GM12874 (cell line): ENCODE measurements at regions not wholly inside any gene's neighbourhood (a gene's known extent, or its start where the extent isn't known, plus 50 kb on each side); places are given as distances from the start of the nearest gene placed in this dataset.

Experiments
- CTCF ChIP-seq: IDR thresholded peaks from 2 replicates; pipeline ENCODE4 v1.5.1; 2011; ENCODE audit warnings: low read depth, mild to moderate bottlenecking, control low read depth, low read length, moderate library complexity; ENCODE audit not compliant: insufficient read depth

DNA sequence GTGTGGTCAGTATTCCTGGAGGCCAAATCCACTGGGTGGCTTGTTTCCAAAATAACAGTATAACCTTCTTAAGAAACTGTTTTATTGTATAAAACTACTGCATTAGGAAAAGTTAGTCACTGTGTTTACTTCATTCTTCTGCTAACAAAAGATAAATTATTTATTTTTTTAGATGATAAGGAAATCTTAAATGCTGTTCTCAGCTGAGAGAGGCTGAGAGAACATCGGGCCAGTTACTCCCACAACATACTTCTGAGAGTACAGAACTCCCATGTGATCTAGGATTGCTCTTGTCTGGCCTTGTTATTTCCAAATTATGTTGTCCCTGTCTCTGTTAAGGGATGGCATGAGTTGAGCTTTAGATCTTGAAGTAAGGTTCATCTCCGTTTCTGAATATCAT, 96.7 kb upstream of the CXADR start:
- TF ChIP-seq CTCF, result no peak

GRCh38 chr21:17422931-17423330, 89.9 kb upstream of the CXADR start:
- TF ChIP-seq CTCF, result no peak

DNA sequence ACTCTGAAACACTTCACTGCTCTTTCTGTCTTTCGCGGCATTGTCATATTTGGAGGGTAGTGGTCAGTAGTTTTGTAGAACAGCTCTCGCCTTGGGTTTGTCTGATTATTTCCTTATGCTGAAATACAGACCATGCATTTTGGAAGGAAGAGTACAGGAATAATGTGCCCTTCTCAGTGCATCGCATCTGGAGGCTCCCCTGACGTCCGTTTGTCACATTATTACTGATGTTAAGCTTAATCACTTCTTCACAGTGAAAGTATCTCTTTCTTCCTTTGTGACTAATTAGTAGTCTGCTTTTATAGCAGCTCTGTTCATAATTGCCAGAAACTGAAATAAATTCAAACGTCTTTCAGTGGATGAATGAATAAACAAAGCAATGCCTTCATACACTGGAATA, 85.7 kb upstream of the CXADR start:
- no peak for TF ChIP-seq CTCF

GRCh38 chr21:17427831-17428483, 84.9 kb upstream of the CXADR start:
- TF ChIP-seq CTCF, result no peak

- no peak for TF ChIP-seq CTCF
Observed at GRCh38 chr21:17428484-17428869, 84.4 kb upstream of the CXADR start.

DNA sequence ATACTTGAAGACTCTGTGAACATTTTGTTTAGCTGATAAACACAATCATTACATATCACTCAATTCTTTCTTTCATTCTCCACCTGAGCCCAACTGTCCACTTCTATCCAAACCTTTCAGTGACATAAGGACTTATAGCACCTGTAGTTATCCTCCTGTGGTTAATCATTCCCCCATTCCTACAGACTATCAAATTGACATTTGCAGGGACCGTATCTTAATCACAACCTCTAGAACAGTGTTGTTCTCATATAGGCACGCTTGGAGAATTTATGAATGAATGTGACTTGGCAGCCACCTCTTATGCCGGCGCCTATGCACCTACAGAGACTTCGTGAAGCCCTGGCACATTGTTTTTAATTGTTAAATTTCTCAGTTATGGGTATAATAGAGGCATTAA, 83.9 kb upstream of the CXADR start:
- TF ChIP-seq CTCF, result no peak

GRCh38 chr21:17429936-17430335, 82.9 kb upstream of the CXADR start:
- TF ChIP-seq CTCF, result no peak
